NOMO-1 treated with DMSO at 0.1 percent for 48 hours (cell line): ENCODE measurements at regions not wholly inside any gene's neighbourhood (a gene's known extent, or its start where the extent isn't known, plus 50 kb on each side); places are given as distances from the start of the nearest gene placed in this dataset.
"Not testable (repeated sequence)": the region's sequence is repeated elsewhere in the genome, so short reads cannot be mapped to it uniquely, and the experiment has no call there.

ENCODE experiments used
- DNase-seq: peaks from one replicate; lab custom pipeline; 2025; ENCODE audit not compliant: unreplicated experiment; lab: John Stamatoyannopoulos, UW

DNA sequence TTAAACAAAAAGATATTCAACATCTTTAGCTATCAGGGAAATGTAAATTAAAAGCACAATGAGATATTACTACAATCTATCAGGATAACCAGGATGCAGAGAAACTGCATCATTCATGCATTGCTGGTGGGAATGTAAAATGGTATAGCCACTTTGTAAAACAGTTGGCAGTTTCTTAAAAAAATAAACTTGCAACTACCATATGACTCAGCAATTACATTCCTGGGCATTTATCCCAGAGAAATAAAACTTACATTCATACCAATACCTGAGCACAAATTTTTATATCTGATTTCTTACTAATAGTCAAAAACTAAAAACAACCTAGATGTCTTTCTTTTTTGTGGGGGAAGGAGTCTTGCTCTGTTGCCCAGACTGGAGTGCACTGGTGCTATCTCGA lies 190.3 kb upstream of the TAB2 start:
- DNase-seq, result no peak

DNA sequence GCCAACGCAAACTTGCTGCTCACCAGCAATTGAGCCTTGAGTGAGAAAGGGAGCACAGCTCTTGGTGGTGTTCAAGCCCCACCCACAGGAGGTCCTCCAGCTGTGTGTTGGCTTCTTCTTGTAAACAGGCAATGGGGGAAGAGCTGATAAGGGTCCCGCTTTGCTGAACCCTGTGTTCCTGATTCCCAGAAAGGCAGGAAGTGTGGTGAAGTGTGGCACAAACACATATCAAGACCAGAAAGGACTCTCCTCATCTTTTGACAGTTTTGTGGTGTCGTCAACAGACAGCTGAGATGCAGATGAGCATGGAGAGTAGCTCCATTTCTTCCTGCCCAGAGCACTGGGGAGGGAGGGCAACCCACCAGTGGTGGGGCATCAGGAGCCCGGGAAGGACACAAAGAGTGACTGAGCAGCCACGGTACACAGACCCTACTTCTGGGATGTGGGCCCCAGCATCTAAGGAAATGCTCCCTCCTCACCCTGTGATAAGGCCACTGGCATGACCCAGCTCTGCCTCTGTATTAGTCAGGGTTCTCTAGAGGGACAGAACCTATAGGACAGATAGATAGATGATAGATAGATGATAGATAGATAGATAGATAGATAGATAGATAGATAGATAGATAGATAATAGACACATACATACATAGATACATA lies 188.9 kb upstream of the TAB2 start:
- DNase-seq, result no peak

DNA sequence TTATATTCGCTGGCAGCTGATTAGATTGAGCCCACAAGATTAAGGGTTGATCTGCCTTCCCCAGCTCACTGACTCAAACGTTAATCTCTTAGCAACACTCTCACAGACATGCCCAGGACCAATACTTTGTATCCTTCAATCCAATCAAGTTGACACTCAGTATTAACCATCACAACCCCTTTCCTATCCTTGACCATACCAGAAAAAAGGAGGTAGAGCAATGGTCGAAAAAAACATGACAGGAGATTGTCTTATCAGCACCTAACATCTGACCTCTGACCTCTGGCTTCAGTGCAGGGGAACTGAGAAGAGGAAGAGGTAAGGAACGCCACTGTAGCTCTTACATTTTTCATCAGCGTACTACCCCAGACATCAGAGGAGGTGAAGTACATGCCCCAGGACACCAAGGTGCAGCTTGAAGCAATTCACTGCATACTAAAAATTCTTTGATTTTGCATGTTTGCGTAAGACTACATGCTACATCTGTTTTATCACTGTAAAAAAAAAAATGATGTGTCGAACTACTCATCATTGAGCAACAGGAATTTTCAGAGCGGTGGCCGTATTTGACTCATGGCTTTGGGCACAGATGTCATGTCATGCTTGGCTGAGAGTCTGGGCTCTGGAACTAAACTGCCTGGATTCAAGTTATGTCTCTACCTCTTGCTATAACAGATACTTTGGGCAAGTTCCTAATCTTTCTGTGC lies 188.0 kb upstream of the TAB2 start:
- peak; percentile 72 for DNase-seq

DNA sequence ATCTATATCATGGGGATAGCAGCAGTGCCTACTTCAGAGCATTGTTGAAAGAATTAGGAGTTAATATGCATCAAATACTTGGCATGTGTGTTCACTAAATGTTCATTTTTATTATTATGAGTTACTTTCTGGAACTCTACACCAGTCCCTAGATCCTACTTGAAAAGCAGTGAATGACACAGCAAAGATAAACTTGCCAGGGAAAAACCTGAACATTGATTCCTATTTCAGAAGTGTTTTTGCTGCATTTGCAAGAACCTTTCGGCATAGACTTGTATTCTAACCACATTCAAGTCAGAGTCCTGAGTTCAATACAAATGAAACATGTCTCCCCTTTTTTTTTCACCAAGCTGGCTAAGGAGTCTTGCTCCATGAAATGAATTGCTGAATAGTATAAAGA lies 187.4 kb upstream of the TAB2 start:
- DNase-seq, result no peak

DNA sequence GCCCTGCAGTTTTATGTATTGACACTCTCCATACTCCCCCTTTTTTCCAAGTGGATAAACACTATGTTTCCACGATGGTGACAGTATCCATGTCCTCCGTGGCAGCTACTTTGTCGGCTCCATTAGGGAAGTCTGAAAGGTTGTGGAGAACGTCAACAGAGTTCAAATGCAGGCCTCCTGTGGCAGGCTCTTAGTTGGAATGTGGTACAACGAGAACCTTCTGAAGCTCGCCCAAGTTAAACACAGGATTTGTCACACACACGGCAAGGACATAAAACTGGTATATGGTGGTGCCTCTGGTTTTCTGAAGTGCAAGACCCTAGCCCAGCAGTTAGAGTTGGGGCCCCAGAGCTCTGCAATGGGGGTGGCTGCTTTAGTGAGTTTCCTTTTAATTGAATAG lies 187.0 kb upstream of the TAB2 start:
- no peak for DNase-seq

DNA sequence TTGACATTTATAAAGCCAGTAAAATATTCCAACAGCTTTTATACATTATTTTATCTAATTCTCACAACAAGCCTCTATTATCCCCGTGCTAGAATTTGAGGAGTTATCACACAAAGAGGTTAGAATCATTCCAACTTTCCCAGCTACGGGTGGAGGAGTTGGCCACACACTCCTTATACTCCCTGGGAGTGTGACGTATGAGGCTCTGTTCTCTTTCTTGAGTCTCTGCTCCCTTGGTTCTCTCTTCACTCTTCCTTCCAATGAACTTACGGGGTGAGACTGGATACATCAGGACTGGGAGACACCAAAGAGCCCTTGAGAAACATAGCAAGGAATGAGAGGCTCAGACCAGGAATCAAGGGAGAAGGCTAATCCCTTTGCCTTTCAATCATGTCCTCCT lies 185.6 kb upstream of the TAB2 start:
- no peak for DNase-seq

DNA sequence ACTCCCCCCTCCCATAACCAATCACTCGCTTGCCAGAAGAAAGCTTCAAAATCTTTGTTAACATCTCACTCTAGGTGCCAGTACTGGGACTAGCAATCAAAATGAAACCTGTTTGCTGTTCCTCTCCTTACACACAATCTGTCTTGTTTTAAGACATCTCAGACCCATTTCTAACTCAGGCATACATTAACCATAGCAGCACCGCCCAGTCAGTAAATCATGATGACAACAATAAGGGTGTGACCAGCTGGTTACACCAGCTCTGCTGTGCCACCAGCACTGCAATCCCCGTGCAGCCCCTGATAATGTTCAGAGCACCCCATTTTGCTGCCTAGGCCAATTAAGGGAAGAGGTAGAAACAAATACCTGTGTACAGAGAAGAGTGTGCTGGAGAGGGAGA lies 185.2 kb upstream of the TAB2 start:
- no peak for DNase-seq

DNA sequence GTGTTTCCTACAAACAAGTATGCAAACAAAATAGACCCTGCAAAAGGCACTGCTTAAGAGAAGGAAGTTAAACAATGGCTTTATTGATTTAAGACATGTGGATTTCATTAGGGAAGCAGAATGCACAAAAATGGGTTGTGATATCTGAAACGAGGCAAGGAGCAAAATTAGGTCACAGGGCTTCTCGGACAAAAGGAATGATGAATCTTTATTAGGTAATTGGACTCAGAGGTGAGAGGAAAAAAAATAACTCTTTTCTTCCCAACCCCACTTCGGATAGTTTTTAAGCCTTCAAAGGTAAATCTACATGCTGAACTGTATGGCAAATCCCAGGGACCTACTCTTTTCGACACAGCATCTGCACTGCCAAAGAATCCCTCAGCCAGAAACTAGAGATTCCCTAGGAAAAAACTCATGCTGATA lies 183.0 kb upstream of the TAB2 start:
- no peak for DNase-seq

DNA sequence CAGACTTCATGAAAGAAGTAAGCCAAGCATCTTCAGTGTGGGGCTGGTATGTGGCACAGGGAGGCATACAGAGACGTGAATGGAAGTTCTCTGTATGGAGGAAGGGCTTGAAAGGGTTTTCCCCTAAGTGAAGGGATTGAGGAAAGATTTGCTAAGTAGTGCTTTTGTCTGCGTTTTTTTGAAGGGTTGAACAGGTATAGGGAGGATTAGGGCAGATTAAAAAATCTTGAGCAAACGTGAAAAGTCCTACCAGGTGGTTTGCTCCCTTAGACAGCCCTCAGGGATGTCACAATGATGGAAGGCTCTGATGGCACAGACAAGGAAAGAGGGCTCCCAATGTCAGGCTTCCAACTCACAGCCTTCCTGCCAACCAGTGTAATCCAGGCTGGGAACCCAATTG lies 181.7 kb upstream of the TAB2 start:
- no peak for DNase-seq

DNA sequence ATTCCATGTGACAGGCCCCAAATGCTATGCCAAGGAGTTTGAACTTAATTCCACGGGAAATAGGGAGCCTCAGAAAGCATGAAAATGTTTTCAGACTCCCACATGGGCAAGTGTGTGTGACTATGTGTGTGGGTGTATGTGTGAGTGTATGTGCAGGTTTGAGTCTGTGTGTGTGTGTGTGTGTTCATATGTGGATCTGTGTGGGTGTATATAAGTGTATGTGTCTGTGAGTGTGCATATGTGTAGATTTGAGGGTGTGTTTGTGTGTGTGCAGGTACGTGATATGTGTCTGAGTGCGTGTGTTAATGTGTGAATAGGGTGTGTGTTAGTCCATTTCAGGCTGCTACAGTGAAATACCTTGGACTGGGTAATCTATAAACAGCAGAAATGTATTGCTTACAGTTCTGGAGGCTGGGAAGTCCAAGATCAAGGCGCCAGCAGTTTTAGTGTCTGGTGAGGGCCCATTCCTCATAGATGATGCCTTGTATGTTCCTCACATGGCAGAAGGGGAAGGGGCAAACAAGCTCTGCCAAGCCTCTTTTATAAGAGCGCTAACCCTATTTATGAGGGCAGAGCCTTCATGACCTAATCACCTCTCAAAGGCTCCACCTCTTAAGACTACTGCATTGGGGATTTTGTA lies 181.1 kb upstream of the TAB2 start:
- DNase-seq, result no peak

DNA sequence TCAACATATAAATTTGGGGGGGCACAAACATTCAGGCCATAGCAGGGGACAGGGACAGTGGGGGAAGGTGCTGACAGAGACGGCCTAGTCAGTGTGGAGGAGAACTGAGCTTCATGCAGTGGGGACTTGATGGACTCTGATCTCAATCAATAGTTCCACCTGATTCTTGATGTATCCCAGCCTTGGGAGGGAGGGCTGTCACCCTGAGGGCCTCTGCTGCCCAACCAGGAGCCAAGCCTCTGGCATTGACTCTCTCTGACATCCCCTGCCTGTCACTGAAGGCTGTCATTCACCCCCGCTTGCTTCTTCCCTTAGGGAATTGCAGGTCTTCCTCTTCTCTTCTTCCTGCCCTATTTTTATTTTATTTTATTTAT lies 180.6 kb upstream of the TAB2 start:
- no peak for DNase-seq

DNA sequence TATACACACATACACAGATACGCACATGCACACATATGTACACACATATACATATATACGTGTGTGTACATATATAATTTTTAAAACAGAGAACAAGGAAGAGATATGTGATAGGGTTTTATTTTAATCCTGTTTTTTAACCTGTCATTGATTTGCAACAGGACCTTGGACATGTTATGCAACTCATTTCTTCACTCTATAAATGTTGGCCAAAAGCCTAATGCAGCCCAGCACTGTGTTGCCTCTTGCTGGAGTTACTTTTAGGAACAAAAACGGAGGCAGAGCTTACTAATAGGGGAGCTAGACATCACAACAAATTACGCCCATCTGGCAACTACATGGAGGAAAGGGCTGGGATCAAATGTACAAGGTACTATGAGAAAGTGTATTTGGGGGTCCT lies 179.9 kb upstream of the TAB2 start:
- DNase-seq, result no peak

DNA sequence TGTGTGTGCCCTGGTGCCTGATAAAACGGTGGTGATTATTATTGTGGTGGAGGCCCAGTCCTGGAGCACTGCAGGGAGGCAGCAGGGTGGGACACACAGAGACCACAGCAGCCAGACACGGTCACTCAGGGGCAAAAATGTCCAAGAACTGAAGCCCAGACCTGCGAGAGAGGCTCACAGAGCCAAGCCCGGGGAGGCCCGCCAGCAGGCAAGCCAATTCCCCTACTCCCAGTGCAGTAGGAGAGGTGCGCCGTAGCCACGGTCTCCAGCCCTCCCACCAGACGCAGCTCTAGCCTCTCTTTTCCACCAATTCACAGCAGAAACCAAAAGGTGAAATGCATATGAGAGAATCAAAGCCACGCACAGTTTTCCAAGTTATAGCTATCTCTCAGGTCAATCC lies 179.4 kb upstream of the TAB2 start:
- no peak for DNase-seq

DNA sequence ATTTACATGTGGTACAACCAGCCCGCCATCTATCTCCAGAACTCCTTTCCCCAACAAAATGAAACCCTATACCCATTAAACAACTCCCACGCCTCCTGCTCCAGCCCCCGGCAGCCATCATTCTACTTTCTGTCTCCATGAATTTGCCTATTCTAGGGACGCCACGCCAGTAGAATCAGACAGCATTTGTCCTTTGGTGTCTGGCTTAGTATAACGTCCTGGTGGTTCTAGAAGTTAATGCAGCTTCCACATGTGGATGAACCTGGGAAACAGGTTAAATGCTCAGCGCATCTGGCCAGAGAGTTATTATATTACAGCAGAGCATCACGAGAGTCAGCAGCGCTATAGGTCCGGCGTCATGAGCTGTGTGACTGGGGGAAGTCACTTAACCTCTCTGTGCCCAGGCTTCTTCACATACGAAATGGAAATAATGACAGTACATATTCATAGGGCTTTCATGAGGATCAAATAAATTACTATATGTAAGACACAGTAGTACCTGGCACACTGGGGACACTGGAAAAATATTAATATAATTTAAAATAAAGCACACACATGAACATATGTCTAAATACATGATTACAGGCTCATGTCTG lies 178.7 kb upstream of the TAB2 start:
- DNase-seq, result no peak

DNA sequence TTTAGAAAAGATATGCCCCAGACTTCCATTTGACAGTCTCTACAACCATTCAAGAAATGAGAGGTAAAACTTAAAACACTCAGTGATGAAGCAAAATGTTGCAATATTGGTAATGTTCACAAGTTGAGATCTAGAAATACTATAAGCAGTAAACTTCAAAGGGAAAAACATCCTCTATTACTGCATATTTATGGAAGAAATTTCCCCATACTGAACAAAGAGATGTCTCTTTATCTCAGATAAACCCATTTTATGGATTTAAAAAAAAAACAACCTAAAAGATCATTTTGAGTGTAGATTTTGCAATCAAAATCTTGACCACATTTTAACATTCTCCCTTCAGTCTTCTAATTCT lies 177.8 kb upstream of the TAB2 start:
- no peak for DNase-seq

DNA sequence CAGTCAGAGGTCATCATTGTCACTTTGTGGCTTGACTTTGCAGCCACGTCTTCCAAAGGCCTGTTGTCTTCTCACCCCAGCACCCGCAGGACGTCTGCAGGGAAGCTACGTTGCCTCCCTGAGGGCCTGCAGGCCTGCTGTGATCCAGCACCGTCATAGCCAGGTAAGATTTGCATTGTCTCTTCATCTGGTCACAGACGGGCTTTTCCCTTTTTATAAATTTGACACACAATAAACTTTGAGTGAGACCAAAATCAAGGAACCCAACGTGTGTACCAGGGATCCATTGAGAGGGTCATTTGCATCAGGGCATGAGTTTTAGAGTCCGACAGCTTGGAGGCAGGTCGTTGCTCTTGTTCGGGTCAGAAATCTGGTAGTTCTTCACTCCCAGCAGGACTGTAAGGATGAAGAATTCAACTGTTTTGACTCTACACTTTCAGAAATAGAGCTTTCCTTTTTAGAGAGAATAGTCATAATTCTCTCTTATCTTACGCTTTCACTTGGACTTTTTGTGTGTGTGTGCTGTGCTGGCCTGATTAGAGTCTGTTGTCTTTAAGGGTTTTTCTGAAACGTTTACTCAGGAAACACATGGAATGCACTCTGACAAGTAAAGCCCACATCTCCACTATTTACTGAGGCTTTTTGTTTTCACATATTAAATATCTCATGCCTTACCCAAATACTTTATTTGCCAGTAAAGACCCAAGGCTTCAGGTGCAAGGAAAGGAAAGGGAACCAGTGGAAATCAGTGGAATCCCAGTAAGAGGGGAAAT lies 177.2 kb upstream of the TAB2 start:
- no peak for DNase-seq

DNA sequence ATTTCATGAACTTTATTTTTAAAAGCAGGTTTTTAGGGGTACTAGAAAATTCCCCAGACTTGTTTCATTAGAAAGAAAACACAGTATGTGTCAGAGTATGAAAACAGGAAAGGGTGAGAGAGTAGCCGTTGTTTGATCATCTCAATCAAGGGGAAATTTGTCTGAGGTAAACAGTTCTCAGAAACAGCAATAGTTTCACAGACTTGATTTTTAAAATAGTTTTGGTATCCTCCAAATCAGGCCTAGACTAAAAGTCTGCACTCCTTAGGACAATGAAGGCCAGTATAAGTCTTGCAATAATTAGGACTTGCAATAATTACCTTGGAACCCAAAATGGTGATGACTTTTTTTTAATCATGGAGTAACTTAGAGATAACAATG lies 176.6 kb upstream of the TAB2 start:
- no peak for DNase-seq

DNA sequence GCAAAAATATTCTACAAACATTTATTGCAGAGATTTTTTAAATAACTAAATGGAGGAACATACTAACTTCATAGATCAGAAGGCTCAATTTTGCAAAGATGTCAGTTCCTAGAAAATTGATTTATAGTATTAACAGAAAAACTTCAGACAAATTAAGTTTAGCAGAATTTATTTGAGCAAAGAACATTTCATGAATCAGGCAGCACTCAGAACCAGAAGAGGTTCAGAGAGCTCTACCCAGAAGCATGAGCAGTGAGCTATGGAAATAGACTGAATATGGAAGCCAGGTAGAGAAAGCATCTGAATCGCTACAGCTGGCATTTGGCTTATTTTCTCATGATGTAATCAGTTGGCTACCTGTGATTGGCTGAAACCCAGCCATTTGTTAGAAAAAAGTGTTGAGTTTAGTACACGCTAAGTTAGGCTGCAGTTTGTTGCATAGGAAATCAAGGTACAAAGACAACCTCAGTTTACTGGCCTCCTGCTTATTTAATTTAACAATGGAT lies 174.5 kb upstream of the TAB2 start:
- DNase-seq, result no peak

DNA sequence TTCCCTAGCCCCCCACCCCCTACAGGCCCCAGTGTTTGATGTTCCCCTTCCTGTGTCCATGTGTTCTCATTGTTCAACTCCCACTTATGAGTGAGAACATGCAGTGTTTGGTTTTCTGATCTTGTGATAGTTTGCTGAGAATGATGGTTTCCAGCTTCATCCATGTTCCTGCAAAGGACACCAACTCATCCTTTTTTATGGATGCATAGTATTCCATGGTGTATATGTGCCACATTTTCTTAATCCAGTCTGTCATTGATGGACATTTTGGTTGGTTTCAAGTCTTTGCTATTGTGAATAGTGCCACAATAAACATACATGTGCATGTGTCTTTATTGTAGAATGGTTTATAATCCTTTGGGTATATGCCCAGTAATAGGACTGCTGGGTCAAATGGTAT lies 171.7 kb upstream of the TAB2 start:
- DNase-seq, result not testable (repeated sequence)

DNA sequence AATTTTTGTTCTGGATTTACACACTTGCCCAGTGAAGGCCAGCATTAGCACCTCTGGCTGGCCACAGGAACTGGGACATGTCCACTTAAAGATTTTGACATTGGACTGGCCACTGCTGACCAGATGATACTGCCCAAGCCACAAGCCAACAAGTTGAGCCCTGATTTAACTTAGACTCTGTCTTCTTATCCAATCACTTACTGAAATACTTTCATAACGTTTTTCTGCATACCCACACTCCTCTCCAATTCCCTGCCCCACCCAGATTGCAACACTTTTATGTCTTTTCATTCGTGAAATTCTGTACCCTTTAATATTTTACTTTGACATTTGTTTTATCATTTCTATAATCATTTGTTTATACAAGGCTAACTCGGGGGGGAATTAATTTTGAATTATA lies 170.3 kb upstream of the TAB2 start:
- no peak for DNase-seq

DNA sequence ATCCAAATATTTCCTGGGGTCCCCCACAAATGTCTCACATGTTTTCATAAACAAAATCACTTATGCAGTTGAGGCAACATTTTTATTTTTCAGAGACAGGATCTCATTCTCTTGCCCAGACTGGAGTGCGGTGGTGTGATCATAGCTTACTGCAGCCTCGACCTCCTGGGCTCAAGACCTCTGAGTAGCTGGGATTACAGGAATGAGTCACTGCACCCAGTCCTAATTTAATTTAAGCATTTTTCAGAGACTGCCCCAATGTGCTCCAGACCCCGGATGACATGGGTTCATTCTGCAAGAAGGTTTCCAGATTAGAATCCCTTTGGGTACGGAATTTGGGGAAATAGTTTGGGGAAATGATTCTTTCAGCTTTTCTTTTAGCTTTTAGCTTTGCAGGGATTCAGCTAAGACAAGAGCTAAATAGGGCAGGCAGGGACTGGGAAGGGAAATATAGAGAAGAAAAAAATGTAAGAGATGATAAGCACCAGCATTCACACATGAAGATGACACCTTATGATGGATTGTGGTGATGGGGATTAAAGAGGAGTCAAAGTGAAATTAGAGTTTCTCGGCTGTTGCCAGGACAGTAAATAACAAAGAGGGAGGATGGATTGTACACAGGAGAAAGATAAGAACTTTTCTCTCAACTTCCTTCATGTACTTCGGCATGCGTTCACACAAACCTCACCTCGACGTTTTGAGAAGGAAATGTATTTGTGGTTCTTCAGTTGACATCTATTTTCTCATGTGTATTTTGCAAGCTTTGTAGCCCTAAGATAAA lies 169.4 kb upstream of the TAB2 start:
- DNase-seq, result no peak
